IPS DF 4.7 (cell line): ENCODE measurements at regions not wholly inside any gene's neighbourhood (a gene's known extent, or its start where the extent isn't known, plus 50 kb on each side); places are given as distances from the start of the nearest gene placed in this dataset.
"Not testable (repeated sequence)": the region's sequence is repeated elsewhere in the genome, so short reads cannot be mapped to it uniquely, and the experiment has no call there.

Experiments
- DNase-seq: peaks from one replicate; pipeline ENCODE4 v3.0.0-alpha.2; 2013; ENCODE audit warnings: low spot score; ENCODE audit errors: extremely low read depth

GRCh38 chr13:88840085-88840484 lies 1168.9 kb downstream of the SLITRK5 start:
- no peak for DNase-seq

GRCh38 chr13:88852293-88852692 lies 1181.1 kb downstream of the SLITRK5 start:
- DNase-seq, result not testable (repeated sequence)

GRCh38 chr13:88857256-88857655 lies 1186.1 kb downstream of the SLITRK5 start:
- no peak for DNase-seq

GRCh38 chr13:88862095-88862620 lies 1191.0 kb downstream of the SLITRK5 start:
- no peak for DNase-seq

GRCh38 chr13:88863116-88863515 lies 1191.9 kb downstream of the SLITRK5 start:
- no peak for DNase-seq

GRCh38 chr13:88866195-88866594 lies 1195.0 kb downstream of the SLITRK5 start:
- no peak for DNase-seq

- DNase-seq, result no peak
Observed at GRCh38 chr13:88883741-88884140, 1212.6 kb downstream of the SLITRK5 start.

GRCh38 chr13:88887045-88887662 lies 1216.0 kb downstream of the SLITRK5 start:
- no peak for DNase-seq

GRCh38 chr13:88895261-88895941 lies 1224.2 kb downstream of the SLITRK5 start:
- no peak for DNase-seq

GRCh38 chr13:88896466-88896865 lies 1225.3 kb downstream of the SLITRK5 start:
- DNase-seq, result no peak

GRCh38 chr13:88908961-88909441 lies 1237.8 kb downstream of the SLITRK5 start:
- DNase-seq, result no peak

GRCh38 chr13:88919970-88920628 lies 1248.9 kb downstream of the SLITRK5 start:
- no peak for DNase-seq

- no peak for DNase-seq
Observed at GRCh38 chr13:88925954-88926353, 1254.8 kb downstream of the SLITRK5 start.

GRCh38 chr13:88926890-88927502 lies 1255.8 kb downstream of the SLITRK5 start:
- no peak for DNase-seq

GRCh38 chr13:88932950-88933349 lies 1261.8 kb downstream of the SLITRK5 start:
- no peak for DNase-seq

GRCh38 chr13:88937384-88937783 lies 1266.2 kb downstream of the SLITRK5 start:
- DNase-seq, result no peak

- no peak for DNase-seq
Observed at GRCh38 chr13:88945793-88946192, 1274.6 kb downstream of the SLITRK5 start.

GRCh38 chr13:88948501-88948900 lies 1277.3 kb downstream of the SLITRK5 start:
- no peak for DNase-seq

GRCh38 chr13:88958821-88959220 lies 1287.7 kb downstream of the SLITRK5 start:
- no peak for DNase-seq

GRCh38 chr13:88976466-88976865 lies 1305.3 kb downstream of the SLITRK5 start:
- no peak for DNase-seq

GRCh38 chr13:88978607-88979006 lies 1307.4 kb downstream of the SLITRK5 start:
- DNase-seq, result no peak
